Ovary (tissue), 7 donors: ENCODE measurements at regions not wholly inside any gene's neighbourhood (a gene's known extent, or its start where the extent isn't known, plus 50 kb on each side); places are given as distances from the start of the nearest gene placed in this dataset.

Experiments used
- DNase-seq, 5 donors: peaks; one replicate each; pipeline ENCODE4 v3.0.0-alpha.2; 2019 to 2020
- H3K27ac ChIP-seq, 2 donors: fragments of 200-600 bp; one replicate each; pipeline versions ENCODE4 v1.5.1 to v1.8.0; 2019 to 2022
- H3K27me3 ChIP-seq: fragments of 200-600 bp; one replicate; pipeline ENCODE4 v1.8.0; 2022
- H3K36me3 ChIP-seq: fragments of 200-600 bp; sonication (generic); one replicate; pipeline ENCODE4 v1.5.1; 2019
- H3K4me1 ChIP-seq: one replicate; pipeline ENCODE4 v1.8.1; 2013; ENCODE audit warnings: mild to moderate bottlenecking, moderate library complexity; ENCODE audit not compliant: insufficient read depth
- H3K4me3 ChIP-seq: fragments of 200-600 bp; sonication (generic); one replicate; pipeline ENCODE4 v1.5.1; 2017
- H3K9me3 ChIP-seq, 2 donors: fragments of 200-600 bp in 1 of 2; sonication (generic) in 1 of 2; one replicate each; pipeline versions ENCODE4 v1.5.1 to v1.8.1; 2013 to 2019; ENCODE audit warnings: mild to moderate bottlenecking in 1 of 2, moderate library complexity in 1 of 2
- CTCF ChIP-seq, 3 donors: fragments of 450-650 bp in 2 of 3; fragments of 200-600 bp in 1 of 3; IDR thresholded peaks; one replicate each; pipeline versions ENCODE4 v1.5.1 to v1.8.0; 2016 to 2022; ENCODE audit warnings: antibody characterized with exemption in 3 of 3, mild to moderate bottlenecking in 1 of 3
- EP300 ChIP-seq: sonication (generic); formaldehyde crosslinking; IDR thresholded peaks from one replicate; pipeline ENCODE4 v1.6.1; 2017; ENCODE audit warnings: antibody characterized with exemption
- POLR2A ChIP-seq: fragments of 450-650 bp; IDR thresholded peaks from one replicate; pipeline ENCODE4 v1.6.1; 2017; ENCODE audit warnings: antibody characterized with exemption, mild to moderate bottlenecking, moderate library complexity
- WGBS, 3 donors: extraction: QIAGEN DNeasy Blood & Tissue Kit in 1 of 3; methylation state at CpG; one replicate each; pipeline versions ENCODE4 v1.1.5 to v1.1.7; 2013 to 2017; 5-methylcytosine and 5-hydroxymethylcytosine counted together
- intact Hi-C, 4 donors: fragments of 100-400 bp; cut with DNase I; formaldehyde crosslinking; loops; one replicate each; pipeline versions ENCODE4 v1.11.0 to v1.15.1; 2022 to 2023
- donor health status: DM: no; HTN: no; CAD: no; lungs with moderate emphysema.
- donor health status: DM: no; HTN: no; CAD: no.
- donor health status: Bipolar disorder and iron deficiency.
- donor health status: DM: no; HTN: no; CAD: no.
- donor health status: DM: yes; HTN: yes; CAD: no.

- no peaks in the 10 kb centered on the region for H3K4me1 ChIP-seq
- WGBS, 3 donors, result 63 to 77% (median 64%) methylated on average over 3 of the region's 3 CpGs
- DNase-seq, result no peak
Observed at GRCh38 chr4:27775156-27775555, 914.5 kb downstream of the STIM2 start.

GRCh38 chr4:27779827-27780226, 919.2 kb downstream of the STIM2 start:
- TF ChIP-seq CTCF (IDR thresholded peaks at IDR 0.05), result no peak
- TF ChIP-seq EP300, result no peak
- TF ChIP-seq POLR2A, result no peak

More at GRCh38 chr4:27775156-27775555, 914.5 kb downstream of the STIM2 start:
- Histone ChIP-seq H3K27me3 (no peaks in the 10 kb centered on the region), H3K9me3 (no peaks in the 10 kb centered on the region), H3K36me3 (no peaks in the 10 kb centered on the region), H3K4me3 (no peak overlapping the region), H3K27ac (no peak overlapping the region)
- TF ChIP-seq EP300, result no peak
- TF ChIP-seq CTCF (IDR thresholded peaks at IDR 0.05), result no peak
- no peak for TF ChIP-seq POLR2A
- intact Hi-C loops, result no loop called here

GRCh38 chr4:27787195-27787594, 926.6 kb downstream of the STIM2 start:
- no peak overlapping the region for H3K4me3 ChIP-seq
- intact Hi-C loops, result no loop called here
- 89 to 94% (median 90%) methylated on average over 2 of the region's 2 CpGs for WGBS, 3 donors
- no peak overlapping the region for H3K27ac ChIP-seq
- H3K9me3 ChIP-seq, result no peaks in the 10 kb centered on the region
- H3K4me1 ChIP-seq, result no peaks in the 10 kb centered on the region
- no peak for DNase-seq
- H3K27me3 ChIP-seq, result no peaks in the 10 kb centered on the region
- H3K36me3 ChIP-seq, result no peaks in the 10 kb centered on the region
- TF ChIP-seq EP300 (no peak), CTCF (IDR thresholded peaks at IDR 0.05) (no peak), POLR2A (no peak)

More at GRCh38 chr4:27779827-27780226, 919.2 kb downstream of the STIM2 start:
- 90 to 97% (median 95%) methylated on average over 1 of the region's 1 CpG for WGBS, 3 donors
- Histone ChIP-seq H3K27ac (no peak overlapping the region), H3K4me1 (no peaks in the 10 kb centered on the region), H3K27me3 (no peaks in the 10 kb centered on the region), H3K4me3 (no peak overlapping the region), H3K9me3 (no peaks in the 10 kb centered on the region), H3K36me3 (no peaks in the 10 kb centered on the region)
- no peak for DNase-seq
- intact Hi-C loops, result no loop called here

- WGBS, 3 donors, result 67 to 71% (median 69%) methylated on average over 6 of the region's 6 CpGs
Observed at GRCh38 chr4:27789773-27790172, 929.1 kb downstream of the STIM2 start.

More at GRCh38 chr4:27789773-27790172, 929.1 kb downstream of the STIM2 start:
- Histone ChIP-seq H3K27ac (no peak overlapping the region), H3K4me1 (no peaks in the 10 kb centered on the region), H3K4me3 (no peak overlapping the region), H3K27me3 (no peaks in the 10 kb centered on the region), H3K9me3 (no peaks in the 10 kb centered on the region), H3K36me3 (no peaks in the 10 kb centered on the region)
- intact Hi-C loops, result no loop called here
- no peak for DNase-seq
- TF ChIP-seq POLR2A (no peak), EP300 (no peak), CTCF (IDR thresholded peaks at IDR 0.05) (no peak)
